ENCODE measurements at regions not wholly inside any gene's neighbourhood (a gene's known extent, or its start where the extent isn't known, plus 50 kb on each side); places are given as distances from the start of the nearest gene placed in this dataset.

DNA sequence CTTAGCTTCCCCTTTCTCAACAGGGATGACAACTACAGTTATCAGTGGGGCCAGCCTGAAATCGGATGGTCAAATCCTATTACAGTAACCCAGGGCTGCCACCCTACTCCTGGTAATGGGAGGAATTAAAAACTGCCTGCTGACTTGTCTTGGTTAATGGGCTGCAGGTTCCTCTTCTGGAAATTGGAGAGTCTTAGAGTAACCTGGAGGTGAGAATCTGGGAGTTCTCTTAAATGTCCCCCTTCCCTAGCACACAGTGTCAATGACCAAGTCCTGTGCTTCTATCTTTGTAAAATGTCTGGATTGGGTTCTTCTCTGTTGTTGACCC is 113.1 kb downstream of the DDX1 start:
- ATAC-seq (replicated peaks in 6 of 8) = no peak
- in situ Hi-C loops (cut with MboI; ENCODE audit: low pct_unique_long_range_greater_than_20kb in 2 of 9, low sequenced_read_pairs in 9 of 9, unreplicated experiment in 9 of 9) = no loop called here
- WGBS, 10 experiments = 0 to 100% (median 63%) methylated on average over 1 of the region's 1 CpG; no CpG with 5 or more reads in 5 of the 10 experiments
- H3K4me1 ChIP-seq (replicated peaks in 1 of 2) = no peaks in the 10 kb centered on the region
- no peak overlapping the region for H3K27ac ChIP-seq
- H3K4me3 ChIP-seq = no peak overlapping the region

DNA sequence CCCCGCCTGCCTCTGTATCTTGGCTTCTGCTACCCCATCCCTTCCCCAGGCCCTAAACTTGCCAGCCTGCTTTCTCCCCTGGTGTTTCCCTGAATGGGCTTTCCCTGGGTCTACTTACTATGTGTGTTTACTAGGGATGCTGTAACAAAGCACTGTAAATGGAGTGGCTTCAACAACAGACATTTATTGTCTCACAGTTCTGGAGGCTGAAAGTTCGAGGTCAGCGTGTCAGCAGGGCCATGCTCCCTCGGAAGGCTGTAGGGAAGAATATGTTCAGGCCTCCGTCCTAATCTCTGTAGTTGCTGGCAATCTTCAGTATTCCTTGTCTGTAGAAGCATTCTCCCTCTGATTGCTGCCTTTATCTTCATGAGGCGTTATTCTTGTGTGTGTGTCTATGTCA is 113.6 kb downstream of the DDX1 start:
- no peaks in the 10 kb centered on the region for H3K4me1 ChIP-seq (replicated peaks in 1 of 2)
- in situ Hi-C loops (cut with MboI; ENCODE audit: low pct_unique_long_range_greater_than_20kb in 2 of 9, low sequenced_read_pairs in 9 of 9, unreplicated experiment in 9 of 9) = no loop called here
- WGBS, 10 experiments = 14 to 100% (median 48%) methylated on average over 1 to 6 of the region's 6 CpGs; no CpG with 5 or more reads in 3 of the 10 experiments
- no peak overlapping the region for H3K27ac ChIP-seq
- ATAC-seq (replicated peaks in 6 of 8) = no peak
- no peak overlapping the region for H3K4me3 ChIP-seq

DNA sequence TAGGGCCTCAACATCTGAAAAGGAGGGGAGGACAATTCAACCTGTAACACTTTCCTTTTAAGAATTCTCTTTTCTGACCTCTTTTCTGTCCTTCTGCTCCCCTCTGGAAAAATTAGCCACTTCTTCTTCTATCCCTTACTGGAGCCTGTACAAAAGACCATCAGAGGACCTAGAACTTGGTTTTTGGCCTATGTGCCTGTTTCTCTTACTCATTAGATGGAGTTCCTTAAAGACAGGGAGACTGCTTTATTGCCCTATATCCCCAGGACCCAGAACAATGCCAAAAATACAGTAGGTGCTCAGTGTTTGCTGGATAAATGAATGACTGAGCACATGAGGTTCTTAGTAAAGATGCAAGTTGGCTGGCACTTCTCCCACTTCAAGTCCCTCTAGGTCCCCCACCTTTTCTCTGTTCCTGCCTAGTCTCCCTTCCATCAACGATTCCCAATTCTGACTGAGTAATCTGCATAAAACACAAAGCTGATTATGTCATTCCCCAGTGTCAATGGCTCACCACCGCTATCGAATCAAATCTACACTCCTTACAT is 114.2 kb downstream of the DDX1 start:
- in situ Hi-C loops (cut with MboI; ENCODE audit: low pct_unique_long_range_greater_than_20kb in 2 of 9, low sequenced_read_pairs in 9 of 9, unreplicated experiment in 9 of 9) = no loop called here
- Histone ChIP-seq H3K4me1 (replicated peaks in 1 of 2) (no peaks in the 10 kb centered on the region), H3K4me3 (no peak overlapping the region), H3K27ac (no peak overlapping the region)
- ATAC-seq (replicated peaks in 6 of 8) = no peak
- 0 to 88% (median 65%) methylated on average over 1 to 3 of the region's 3 CpGs; no CpG with 5 or more reads in 1 of the 10 experiments for WGBS, 10 experiments

DNA sequence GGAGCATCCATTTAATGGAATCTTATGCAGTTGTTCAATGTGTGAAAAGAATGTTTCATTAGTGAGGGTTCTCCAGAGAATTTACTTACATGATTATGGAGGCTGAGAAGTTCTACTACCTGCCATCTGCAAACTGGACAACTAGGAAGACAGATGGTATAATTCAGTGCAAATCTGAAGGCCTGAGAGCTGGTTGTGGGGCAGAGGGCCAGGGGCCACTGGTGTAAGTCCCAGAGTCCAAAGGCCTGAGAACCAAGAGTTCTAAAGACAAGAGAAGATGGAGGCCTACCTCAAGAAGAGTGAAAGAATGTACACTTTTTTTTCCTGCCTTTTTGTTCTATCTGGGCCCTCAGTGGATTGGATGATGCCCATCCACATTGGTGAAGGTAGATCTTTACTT is 114.8 kb downstream of the DDX1 start:
- Histone ChIP-seq H3K27ac (no peak overlapping the region), H3K4me3 (no peak overlapping the region), H3K4me1 (replicated peaks in 1 of 2) (no peaks in the 10 kb centered on the region)
- in situ Hi-C loops (cut with MboI; ENCODE audit: low pct_unique_long_range_greater_than_20kb in 2 of 9, low sequenced_read_pairs in 9 of 9, unreplicated experiment in 9 of 9) = no loop called here
- ATAC-seq (replicated peaks in 6 of 8) = no peak

DNA sequence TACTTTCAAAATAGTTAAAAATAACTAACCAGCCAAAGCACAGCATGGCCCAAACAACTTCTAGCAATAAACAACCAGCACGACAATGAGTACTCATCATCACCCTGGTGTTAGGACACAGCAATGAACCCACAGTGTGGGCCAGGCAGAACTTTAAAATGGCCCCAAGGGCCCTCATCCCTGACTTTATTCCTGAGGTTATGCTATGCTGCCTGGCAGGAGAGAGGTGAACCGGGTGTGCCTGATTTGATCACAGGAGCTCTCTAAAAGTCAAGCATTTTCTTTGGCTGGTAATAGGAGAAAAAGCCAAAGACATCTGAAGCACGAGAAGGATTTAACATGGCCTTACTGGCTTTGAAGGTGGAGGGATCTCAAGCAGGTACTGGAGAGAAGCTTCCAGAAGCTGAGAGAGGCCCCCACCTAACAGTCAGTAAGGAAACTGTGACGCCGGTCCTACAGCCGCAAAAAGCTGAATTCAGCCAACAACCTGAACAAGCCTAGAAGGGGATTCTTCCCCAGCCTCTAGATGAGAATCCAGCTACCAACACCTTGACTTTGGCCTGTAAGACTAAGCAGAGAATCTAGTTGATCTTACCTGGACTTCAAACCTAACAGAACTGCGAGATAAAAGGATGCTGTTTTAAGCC is 115.4 kb downstream of the DDX1 start:
- in situ Hi-C loops (cut with MboI; ENCODE audit: low pct_unique_long_range_greater_than_20kb in 2 of 9, low sequenced_read_pairs in 9 of 9, unreplicated experiment in 9 of 9) = no loop called here
- Histone ChIP-seq H3K4me1 (replicated peaks in 1 of 2) (no peaks in the 10 kb centered on the region), H3K27ac (no peak overlapping the region), H3K4me3 (no peak overlapping the region)
- no peak for ATAC-seq (replicated peaks in 6 of 8)
- 30 to 95% (median 93%) methylated on average over 2 to 7 of the region's 7 CpGs; no CpG with 5 or more reads in 4 of the 10 experiments for WGBS, 10 experiments

DNA sequence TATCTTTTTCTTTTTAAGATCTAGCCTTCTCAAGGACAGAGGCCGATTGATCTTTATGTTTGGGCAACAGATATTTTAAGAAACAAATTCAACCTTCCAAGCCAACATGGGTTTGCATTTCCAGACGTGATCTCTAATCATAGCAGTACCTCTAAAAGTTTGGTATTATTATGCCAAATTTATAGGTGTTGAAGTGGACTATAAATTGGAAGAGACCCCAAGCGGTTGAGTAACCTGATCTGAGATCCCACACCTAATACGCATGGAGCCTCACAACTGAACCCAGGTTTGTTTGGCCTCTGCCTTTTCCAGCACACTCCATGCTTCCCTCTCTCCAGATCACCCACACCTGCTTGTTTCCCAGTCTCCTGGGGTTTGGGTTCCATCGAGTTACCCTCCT is 116.5 kb downstream of the DDX1 start:
- no peak for ATAC-seq (replicated peaks in 6 of 8)
- Histone ChIP-seq H3K4me1 (replicated peaks in 1 of 2) (no peaks in the 10 kb centered on the region), H3K4me3 (no peak overlapping the region), H3K27ac (no peak overlapping the region)
- in situ Hi-C loops (cut with MboI; ENCODE audit: low pct_unique_long_range_greater_than_20kb in 2 of 9, low sequenced_read_pairs in 9 of 9, unreplicated experiment in 9 of 9) = no loop called here
- 20 to 100% (median 67%) methylated on average over 1 to 5 of the region's 5 CpGs; no CpG with 5 or more reads in 1 of the 10 experiments for WGBS, 10 experiments

DNA sequence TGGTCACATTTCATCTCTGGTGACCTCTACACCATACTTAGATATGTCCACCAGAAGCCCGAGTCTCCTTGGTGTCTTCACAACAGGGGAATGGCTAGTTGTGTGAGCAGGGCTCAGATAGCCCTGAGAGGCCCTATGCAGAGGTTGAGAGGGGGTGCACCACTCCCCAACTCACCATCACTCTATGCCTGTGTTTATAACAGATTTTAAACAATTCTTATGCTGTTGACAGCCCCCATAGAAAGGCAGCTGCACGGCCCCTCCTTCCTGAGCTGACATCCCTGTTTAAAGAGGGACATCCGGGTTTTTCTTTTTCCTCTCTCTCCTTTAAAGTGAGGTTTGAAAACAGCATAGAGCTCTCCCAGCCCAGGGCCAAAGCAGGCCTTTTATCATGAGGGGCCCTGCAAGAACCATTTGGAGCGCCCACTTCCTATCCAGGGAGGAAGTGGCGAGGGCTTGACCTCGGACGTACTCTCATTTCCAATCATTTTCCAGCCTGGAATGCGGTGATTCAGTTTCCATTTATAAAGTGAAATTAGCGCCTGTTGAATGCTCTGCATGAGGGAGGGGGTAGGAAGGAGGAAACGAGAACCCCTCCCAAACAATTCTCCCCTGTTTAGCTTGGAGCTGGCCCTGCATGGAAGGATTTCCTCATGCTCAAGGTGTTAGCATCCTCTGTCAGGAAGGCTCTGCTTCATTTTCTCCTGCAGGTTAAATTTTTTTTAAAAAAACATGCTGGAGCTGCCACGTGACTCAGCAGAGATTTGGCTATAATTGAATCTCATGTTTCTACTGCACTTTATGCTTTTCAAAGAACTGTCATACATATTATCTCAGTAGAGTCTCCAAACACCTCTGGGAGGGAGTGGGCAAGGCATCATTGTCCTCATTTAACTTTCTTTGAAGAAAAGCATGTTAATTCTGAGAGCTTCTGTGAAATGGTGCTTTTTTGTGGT is 117.5 kb downstream of the DDX1 start:
- peak in 2 of 8 experiments; percentile 24 to 28 for ATAC-seq (replicated peaks in 6 of 8)

DNA sequence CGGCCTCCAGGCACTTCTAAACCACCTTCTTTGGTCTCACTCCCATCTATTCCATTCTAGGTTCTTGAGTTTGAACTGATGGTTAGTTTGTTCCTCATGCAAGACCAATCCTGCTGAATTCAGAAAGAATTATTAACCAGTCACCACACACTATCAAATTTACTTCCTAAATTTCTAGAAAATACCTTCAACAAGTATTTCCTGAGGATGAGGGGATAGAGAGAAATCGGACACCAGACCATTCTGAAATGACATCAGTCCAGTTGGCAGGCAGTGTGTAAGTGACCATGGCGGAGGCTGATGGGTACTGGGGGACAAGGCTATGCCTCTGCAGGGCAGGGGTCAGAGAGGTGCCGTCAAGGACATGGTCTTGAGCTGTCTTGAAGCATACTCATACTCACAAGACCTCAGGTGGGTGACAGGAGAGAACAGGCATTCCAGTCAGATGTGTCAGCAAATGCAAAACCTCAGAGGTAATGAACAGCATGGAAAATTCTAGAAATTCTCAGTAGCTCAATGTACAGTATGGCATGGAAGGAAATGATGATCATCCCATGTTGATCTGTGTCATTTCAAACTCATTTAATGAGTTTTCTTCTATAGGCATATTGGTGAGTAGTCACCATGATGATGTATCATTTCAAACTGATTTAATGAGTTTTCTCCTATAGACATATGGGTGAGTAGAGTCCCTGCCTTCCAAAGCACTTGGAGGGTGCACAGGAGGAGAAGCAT is 119.6 kb downstream of the DDX1 start:
- Histone ChIP-seq H3K27ac (no peak overlapping the region), H3K4me1 (replicated peaks in 1 of 2) (no peaks in the 10 kb centered on the region), H3K4me3 (no peak overlapping the region)
- no peak for ATAC-seq (replicated peaks in 6 of 8)
- 0 to 100% (median 67%) methylated on average over 1 to 3 of the region's 4 CpGs; no CpG with 5 or more reads in 4 of the 10 experiments for WGBS, 10 experiments
- in situ Hi-C loops (cut with MboI; ENCODE audit: low pct_unique_long_range_greater_than_20kb in 2 of 9, low sequenced_read_pairs in 9 of 9, unreplicated experiment in 9 of 9) = no loop called here

More for the DNA sequence above, 117.5 kb downstream of the DDX1 start:
- WGBS, 10 experiments = 0 to 100% (median 60%) methylated on average over 1 to 10 of the region's 11 CpGs; no CpG with 5 or more reads in 2 of the 10 experiments
- in situ Hi-C loops (cut with MboI; ENCODE audit: low pct_unique_long_range_greater_than_20kb in 2 of 9, low sequenced_read_pairs in 9 of 9, unreplicated experiment in 9 of 9) = no loop called here
- Histone ChIP-seq H3K4me1 (replicated peaks in 1 of 2) (no peaks in the 10 kb centered on the region), H3K27ac (no peak overlapping the region), H3K4me3 (no peak overlapping the region)

DNA sequence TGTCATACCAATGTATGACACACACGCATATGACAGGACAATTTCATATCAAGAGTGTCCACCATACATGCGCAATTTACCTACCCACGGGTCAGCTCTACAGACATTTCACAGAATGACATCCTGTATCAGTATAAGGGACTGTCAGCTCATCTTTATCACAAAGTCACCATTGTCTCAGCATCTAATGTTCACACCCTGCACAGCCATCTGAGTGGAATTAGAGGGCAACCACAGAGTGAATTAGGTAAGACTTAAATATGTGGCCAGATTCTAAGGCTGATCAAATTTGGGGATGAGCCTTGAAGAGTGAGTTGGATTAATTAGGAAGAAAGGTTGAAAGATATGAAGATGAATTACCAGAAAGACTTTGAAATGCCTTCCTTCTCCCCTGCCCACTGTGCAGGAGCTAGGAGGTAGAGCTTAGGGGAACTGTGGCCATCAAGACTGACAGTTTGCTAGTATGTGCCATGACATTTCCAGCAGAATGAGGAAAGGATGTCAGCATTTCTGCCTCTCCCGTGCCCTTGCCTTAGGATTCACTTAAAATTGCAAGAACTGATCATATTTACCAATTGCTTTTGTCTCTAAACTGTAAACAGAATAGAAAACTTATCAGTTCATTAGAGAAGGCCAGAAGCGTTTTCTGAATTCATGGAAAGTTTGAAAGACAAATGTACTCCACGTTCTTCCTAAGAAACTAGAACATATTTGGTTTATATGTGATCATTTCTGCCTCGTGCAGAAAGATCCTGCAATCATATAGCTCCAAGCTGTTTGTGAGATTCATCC is 121.1 kb downstream of the DDX1 start:
- in situ Hi-C loops (cut with MboI; ENCODE audit: low pct_unique_long_range_greater_than_20kb in 2 of 9, low sequenced_read_pairs in 9 of 9, unreplicated experiment in 9 of 9) = no loop called here
- Histone ChIP-seq H3K4me3 (no peak overlapping the region), H3K4me1 (replicated peaks in 1 of 2) (no peaks in the 10 kb centered on the region), H3K27ac (no peak overlapping the region)
- no peak for ATAC-seq (replicated peaks in 6 of 8)
- WGBS, 10 experiments = 5 to 88% (median 73%) methylated on average over 3 to 7 of the region's 7 CpGs

DNA sequence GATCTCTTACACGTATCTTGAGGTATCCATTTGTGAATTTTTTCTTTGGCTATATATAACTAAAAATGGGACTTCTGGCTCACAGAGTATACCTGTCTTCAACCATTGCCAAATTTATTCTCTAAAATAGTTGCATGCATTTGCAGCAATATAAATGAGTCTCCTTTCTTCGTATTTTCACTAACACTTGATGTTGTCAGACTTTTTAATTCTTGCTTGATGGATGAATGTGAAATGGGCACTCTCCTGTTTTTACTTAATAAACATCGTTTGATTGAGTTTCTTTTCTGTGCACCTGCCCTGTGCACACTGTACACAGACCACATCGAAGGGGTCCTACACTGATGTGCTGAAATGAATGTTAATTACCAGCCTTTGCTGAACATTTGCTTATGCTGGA is 121.8 kb downstream of the DDX1 start:
- WGBS, 10 experiments = 4 to 93% (median 66%) methylated on average over 1 to 4 of the region's 4 CpGs
- Histone ChIP-seq H3K27ac (no peak overlapping the region), H3K4me1 (replicated peaks in 1 of 2) (no peaks in the 10 kb centered on the region), H3K4me3 (no peak overlapping the region)
- in situ Hi-C loops (cut with MboI; ENCODE audit: low pct_unique_long_range_greater_than_20kb in 2 of 9, low sequenced_read_pairs in 9 of 9, unreplicated experiment in 9 of 9) = no loop called here
- ATAC-seq (replicated peaks in 6 of 8) = no peak

DNA sequence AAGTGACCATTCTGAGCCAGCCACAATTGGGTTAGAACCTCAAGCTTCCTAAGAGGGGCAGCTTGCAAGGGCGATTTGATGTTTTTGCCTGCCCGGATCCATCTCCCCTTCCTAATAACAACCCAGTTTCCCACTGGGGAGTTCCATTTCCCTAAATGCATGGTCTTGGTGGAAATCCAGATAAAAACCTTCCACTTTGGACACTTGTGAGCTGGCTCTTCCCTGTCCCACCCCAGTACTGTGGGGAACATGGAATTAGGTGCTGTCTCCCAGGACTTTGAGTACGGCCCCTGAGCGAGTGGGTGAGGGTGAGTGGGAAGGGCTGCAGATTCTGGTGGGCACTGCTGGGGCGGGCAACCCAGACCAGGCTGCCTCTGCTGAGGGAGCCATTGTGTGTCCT is 122.3 kb downstream of the DDX1 start:
- in situ Hi-C loops (cut with MboI; ENCODE audit: low pct_unique_long_range_greater_than_20kb in 2 of 9, low sequenced_read_pairs in 9 of 9, unreplicated experiment in 9 of 9) = no loop called here
- Histone ChIP-seq H3K27ac (no peak overlapping the region), H3K4me3 (no peak overlapping the region), H3K4me1 (replicated peaks in 1 of 2) (no peaks in the 10 kb centered on the region)
- WGBS, 10 experiments = 40 to 100% (median 71%) methylated on average over 1 to 5 of the region's 5 CpGs; no CpG with 5 or more reads in 4 of the 10 experiments
- no peak for ATAC-seq (replicated peaks in 6 of 8)

DNA sequence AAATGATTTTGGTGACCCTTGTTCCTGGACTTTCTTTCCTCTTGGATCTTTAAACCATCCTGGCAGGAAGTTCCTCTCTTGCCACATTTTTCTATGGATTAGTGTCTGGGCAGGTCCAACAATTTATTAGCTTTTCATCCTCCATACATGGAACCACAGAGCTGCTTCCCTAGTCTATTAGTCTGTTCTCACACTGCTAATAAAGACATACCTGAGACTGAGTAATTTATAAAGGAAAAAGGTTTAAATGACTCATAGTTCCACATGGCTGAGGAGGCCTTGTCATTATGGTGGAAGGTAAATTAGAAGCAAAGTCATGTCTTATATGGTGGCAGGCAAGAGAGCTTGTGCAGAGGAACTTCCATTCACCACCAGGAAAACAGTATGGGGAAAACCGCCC is 122.9 kb downstream of the DDX1 start:
- in situ Hi-C loops (cut with MboI; ENCODE audit: low pct_unique_long_range_greater_than_20kb in 2 of 9, low sequenced_read_pairs in 9 of 9, unreplicated experiment in 9 of 9) = no loop called here
- no peak overlapping the region for H3K4me3 ChIP-seq
- ATAC-seq (replicated peaks in 6 of 8) = no peak
- H3K27ac ChIP-seq = no peak overlapping the region
- no peaks in the 10 kb centered on the region for H3K4me1 ChIP-seq (replicated peaks in 1 of 2)
- WGBS, 10 experiments = 0 to 100% (median 78%) methylated on average over 1 of the region's 1 CpG; no CpG with 5 or more reads in 6 of the 10 experiments

Data from motor neuron (in vitro differentiated cells).